ENCODE measurements at regions not wholly inside any gene's neighbourhood (a gene's known extent, or its start where the extent isn't known, plus 50 kb on each side); places are given as distances from the start of the nearest gene placed in this dataset.

DNA sequence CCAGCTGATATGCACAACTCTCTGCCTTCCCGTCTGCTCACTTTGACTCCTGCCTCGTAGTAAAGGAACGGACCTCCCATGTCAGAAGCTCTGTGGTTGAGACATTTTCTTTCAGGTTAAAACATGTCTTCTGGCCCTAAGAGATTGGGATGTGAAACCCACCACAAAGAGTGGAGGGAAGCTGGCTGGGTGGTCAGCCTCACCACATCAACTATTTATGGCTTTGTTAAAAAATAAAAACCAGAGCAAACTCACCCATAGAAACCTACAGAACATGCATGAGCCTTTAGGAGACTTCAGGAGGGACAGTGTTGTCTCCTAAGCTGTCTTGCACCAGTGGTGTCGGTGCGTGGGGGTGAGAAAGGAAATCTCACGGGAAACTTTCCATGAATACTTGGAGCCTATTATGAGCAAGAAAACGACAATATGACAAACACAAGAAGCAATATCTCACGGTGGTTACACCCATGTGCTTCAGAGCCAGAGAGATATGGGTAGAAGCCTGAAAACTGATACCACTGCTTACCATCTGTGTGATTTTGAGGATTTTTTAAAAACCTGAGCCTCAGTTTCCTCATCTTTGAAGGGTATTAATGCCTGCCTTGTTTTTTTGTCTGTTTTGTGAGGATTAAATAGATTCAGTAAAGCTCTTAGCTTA is 61.7 kb upstream of the XYLT1 start:
- peak; percentile 26 for DNase-seq (ENCODE audit: low spot score)
- in situ Hi-C loops (cut with MboI; ENCODE audit: low sequenced_read_pairs, unreplicated experiment), result no loop called here
- TF ChIP-seq, protein P1, sequence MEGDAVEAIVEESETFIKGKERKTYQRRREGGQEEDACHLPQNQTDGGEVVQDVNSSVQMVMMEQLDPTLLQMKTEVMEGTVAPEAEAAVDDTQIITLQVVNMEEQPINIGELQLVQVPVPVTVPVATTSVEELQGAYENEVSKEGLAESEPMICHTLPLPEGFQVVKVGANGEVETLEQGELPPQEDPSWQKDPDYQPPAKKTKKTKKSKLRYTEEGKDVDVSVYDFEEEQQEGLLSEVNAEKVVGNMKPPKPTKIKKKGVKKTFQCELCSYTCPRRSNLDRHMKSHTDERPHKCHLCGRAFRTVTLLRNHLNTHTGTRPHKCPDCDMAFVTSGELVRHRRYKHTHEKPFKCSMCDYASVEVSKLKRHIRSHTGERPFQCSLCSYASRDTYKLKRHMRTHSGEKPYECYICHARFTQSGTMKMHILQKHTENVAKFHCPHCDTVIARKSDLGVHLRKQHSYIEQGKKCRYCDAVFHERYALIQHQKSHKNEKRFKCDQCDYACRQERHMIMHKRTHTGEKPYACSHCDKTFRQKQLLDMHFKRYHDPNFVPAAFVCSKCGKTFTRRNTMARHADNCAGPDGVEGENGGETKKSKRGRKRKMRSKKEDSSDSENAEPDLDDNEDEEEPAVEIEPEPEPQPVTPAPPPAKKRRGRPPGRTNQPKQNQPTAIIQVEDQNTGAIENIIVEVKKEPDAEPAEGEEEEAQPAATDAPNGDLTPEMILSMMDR (IDR thresholded peaks at IDR 0.05; ENCODE audit: borderline replicate concordance, control extremely low read depth, extremely low read depth, insufficient read depth, missing control alignments), result no peak

DNA sequence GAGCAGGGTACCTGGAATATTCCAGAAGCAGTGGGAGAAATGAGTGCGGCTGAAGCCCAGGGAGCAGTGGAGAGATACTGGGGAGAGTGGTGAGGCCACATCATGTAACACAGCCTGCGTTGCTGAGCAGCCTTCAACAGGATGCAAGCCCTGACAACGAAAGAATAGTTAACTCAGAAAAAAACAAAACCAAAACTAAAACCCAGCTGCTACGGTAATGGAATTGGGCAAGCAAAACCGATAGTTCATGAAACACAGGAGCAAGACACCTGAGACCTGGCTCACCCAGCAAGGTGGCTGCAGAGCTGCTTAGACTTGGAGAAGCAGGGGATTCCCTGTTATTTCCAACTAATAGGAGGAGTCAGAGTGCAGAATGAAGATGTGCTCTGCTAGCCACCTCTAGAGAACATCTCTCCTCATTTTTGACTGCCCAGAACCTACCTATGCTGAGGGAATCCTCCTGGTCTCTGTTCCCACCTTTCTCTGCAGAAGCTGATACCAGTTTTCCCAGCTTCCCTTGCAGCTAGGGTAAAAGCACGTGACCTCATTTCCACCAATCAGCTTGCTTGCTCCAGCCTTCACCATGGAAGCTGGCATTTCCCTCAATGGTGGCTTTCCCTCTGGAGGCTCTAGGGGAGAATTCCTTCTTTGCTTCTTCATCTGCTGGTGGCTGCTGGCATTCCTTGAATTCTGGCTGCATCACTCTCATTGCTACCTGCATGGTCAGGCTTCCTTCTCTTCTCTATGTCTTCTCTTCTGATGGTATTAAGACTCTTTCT is 59.4 kb upstream of the XYLT1 start:
- TF ChIP-seq, protein P1 (IDR thresholded peaks at IDR 0.05; ENCODE audit: borderline replicate concordance, control extremely low read depth, extremely low read depth, insufficient read depth, missing control alignments), result no peak
- in situ Hi-C loops (cut with MboI; ENCODE audit: low sequenced_read_pairs, unreplicated experiment), result no loop called here
- peak; percentile 64 for DNase-seq (ENCODE audit: low spot score)

DNA sequence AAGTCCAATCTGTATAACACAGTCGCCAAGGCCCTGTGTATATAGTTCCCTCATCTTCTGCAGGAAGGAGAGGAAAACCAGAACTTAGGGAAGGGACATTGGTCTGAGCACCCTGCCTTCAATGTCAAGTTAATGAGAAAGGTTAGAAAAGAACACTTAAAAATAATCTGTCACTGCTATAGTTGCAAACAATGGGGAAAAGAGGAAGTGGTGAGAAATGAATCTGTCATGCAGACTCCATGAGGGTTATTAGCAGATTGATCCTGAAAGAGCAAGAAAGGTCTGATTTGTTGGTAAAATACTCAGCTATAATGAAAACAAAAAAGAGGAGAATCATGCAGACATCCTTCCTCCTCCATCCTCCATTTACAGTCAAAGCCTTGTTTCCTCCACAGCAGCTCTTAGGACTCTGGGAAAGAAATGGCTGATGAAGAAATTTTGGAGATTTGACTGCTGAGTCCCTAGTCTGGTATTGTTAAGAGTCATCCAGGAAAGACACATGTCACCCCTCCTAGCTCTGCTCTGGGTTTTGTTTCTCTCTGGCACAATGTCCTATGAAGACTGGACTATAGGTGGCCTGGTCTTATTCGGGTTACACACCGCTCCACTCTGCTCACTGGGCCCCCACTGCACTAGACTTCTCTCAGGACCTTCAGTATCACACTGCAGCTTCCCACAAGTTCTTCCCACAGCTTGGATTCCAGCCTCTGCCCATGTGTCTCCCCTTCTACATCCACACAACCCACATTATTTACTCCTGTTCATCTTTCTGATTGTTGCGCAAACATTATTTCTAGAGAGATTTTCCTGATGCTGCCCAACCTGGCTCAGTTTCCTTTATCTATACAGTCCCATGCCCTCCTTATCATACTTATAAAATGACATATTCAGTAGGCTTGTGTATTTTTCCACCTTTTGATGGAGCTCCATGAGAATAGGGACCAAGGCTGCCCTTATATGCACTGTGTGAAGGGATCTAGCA is 56.5 kb upstream of the XYLT1 start:
- in situ Hi-C loops (cut with MboI; ENCODE audit: low sequenced_read_pairs, unreplicated experiment), result no loop called here
- TF ChIP-seq, protein P1 (IDR thresholded peaks at IDR 0.05; ENCODE audit: borderline replicate concordance, control extremely low read depth, extremely low read depth, insufficient read depth, missing control alignments), result no peak
- DNase-seq (ENCODE audit: low spot score), result peak; percentile 55

DNA sequence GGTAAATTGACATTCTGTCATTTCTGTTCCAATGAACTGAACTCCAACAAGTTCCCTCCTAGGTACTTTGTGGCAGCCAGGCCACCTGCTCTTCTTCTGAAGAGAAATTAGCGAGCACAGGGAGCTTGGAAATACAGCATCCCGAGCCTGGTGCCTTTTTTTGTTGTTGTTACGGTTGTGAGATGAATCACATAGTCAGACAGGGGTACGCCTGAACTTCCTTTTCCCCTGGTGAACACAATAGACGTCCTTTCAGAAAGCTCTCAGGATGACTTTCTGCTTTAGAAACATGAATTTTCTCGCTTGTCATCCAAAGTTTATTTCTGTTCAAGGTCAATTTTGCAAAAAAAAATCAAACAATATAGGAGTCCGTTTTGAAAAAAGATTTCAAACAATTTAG is 53.9 kb upstream of the XYLT1 start:
- no peak for DNase-seq (ENCODE audit: low spot score)
- in situ Hi-C loops (cut with MboI; ENCODE audit: low sequenced_read_pairs, unreplicated experiment), result no loop called here
- TF ChIP-seq, protein P1 (IDR thresholded peaks at IDR 0.05; ENCODE audit: borderline replicate concordance, control extremely low read depth, extremely low read depth, insufficient read depth, missing control alignments), result no peak

DNA sequence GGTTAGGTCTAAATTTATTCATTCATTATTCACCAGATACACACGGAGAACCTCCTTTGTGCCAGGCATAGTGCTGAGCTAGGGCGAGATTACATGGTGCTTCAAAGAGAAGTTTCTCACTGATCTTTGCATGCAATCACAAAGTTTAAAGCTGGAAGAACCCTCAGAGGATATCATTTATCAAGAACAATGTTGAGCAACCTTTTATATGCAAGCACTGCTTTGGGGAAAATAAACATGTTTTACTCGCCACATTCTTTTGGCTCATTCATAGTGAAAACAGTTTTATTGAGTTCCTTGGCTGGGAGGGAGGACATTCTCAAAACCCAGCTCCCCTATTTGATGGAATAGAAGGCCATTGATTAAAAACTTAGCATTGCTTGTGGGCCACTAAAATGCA is 49.8 kb upstream of the XYLT1 start:
- in situ Hi-C loops (cut with MboI; ENCODE audit: low sequenced_read_pairs, unreplicated experiment), result no loop called here
- DNase-seq (ENCODE audit: low spot score), result no peak
- TF ChIP-seq, protein P1 (IDR thresholded peaks at IDR 0.05; ENCODE audit: borderline replicate concordance, control extremely low read depth, extremely low read depth, insufficient read depth, missing control alignments), result no peak

Measured in GM13976 (cell line).